Transverse colon (tissue), 4 donors: ENCODE measurements at regions not wholly inside any gene's neighbourhood (a gene's known extent, or its start where the extent isn't known, plus 50 kb on each side); places are given as distances from the start of the nearest gene placed in this dataset.

ENCODE experiments used
- DNase-seq: peaks from one replicate; pipeline ENCODE4 v3.0.0-alpha.2; 2019
- H3K27ac ChIP-seq, 4 donors: fragments of 200-600 bp; sonication (generic); 2 replicates each; pipeline ENCODE4 v1.5.1; 2016 to 2018; ENCODE audit warnings: inconsistent platforms in 4 of 4
- H3K27me3 ChIP-seq: fragments of 200-600 bp; sonication (generic); 2 replicates; pipeline ENCODE4 v1.5.1; 2017; ENCODE audit warnings: inconsistent platforms
- H3K36me3 ChIP-seq, 4 donors: fragments of 200-600 bp; sonication (generic); 2 replicates each; pipeline ENCODE4 v1.5.1; 2017 to 2019; ENCODE audit warnings: inconsistent platforms in 4 of 4
- H3K4me1 ChIP-seq, 4 donors: fragments of 200-600 bp; sonication (generic); 2 replicates each; pipeline ENCODE4 v1.5.1; 2017 to 2020; ENCODE audit warnings: inconsistent platforms in 4 of 4
- H3K4me3 ChIP-seq, 4 donors: fragments of 200-600 bp; sonication (generic); 1 replicate in 1 of 4; 2 replicates in 3 of 4; pipeline versions ENCODE4 v1.5.1 to v1.6.1; 2017 to 2019; ENCODE audit warnings: inconsistent platforms in 4 of 4
- H3K9me3 ChIP-seq, 2 donors: fragments of 200-600 bp; sonication (generic); 2 replicates each; pipeline ENCODE4 v1.5.1; 2017 to 2019; ENCODE audit warnings: inconsistent platforms in 2 of 2
- EP300 ChIP-seq: sonication (generic); formaldehyde crosslinking; IDR thresholded peaks from one replicate; pipeline ENCODE4 v1.6.1; 2017; ENCODE audit warnings: antibody characterized with exemption, low read depth
- POLR2A ChIP-seq: fragments of 450-650 bp; IDR thresholded peaks from one replicate; pipeline ENCODE4 v1.6.1; 2016; ENCODE audit warnings: antibody characterized with exemption, mild to moderate bottlenecking, moderate library complexity
- POLR2AphosphoS5 ChIP-seq, 3 donors: sonication (generic); formaldehyde crosslinking; IDR thresholded peaks; one replicate each; pipeline ENCODE4 v1.6.1; 2016; ENCODE audit warnings: antibody characterized with exemption in 3 of 3
- WGBS, 2 donors: methylation state at CpG; one replicate each; pipeline ENCODE4 v1.1.5; 2018; ENCODE audit warnings: low coverage in 1 of 2; 5-methylcytosine and 5-hydroxymethylcytosine counted together
- in situ Hi-C, 4 donors: fragments of 200-750 bp; cut with MboI; loops; one replicate each; pipeline versions ENCODE4 v1.15.0 to v1.15.1; 2017; ENCODE audit warnings: low sequenced_read_pairs in 3 of 4, low pct_ligation_motif_present in 1 of 4, low pct_unique_long_range_greater_than_20kb in 1 of 4
- intact Hi-C: fragments of 100-400 bp; cut with DNase I; formaldehyde crosslinking; loops from one replicate; pipeline ENCODE4 v1.15.1; 2023; ENCODE audit warnings: low total_unique reads
- TF ChIP-seq, protein P1 (sequence below), 5 experiments: fragments of 200-600 bp in 3 of 5; fragments of 450-650 bp in 2 of 5; sonication (generic) in 3 of 5; IDR thresholded peaks; 1 replicate in 2 of 5; 2 replicates in 3 of 5; pipeline ENCODE4 v1.5.1; 2016 to 2017; ENCODE audit warnings: antibody characterized with exemption in 5 of 5, inconsistent platforms in 3 of 5, mild to moderate bottlenecking in 2 of 5, moderate library complexity in 1 of 5

DNA sequence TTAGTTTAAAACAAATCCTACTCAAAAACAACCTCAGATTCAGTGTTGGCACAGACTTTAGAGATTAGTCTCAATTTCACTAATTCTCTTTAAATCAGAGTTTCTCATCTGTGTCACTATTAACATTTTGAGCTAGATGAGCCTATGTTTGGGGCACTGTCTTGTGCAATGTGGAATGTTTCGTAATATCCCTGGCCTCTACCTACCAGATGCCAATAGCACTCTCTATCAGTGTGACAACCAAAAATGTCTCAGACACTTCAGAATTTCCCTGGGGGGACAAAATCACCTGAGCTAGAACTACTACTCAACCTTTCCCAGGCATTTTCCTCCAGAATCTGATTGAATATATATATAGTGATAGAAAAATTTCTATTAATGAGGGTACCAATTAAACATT, 465.2 kb upstream of the RGMB start:
- DNase-seq = no peak
- Histone ChIP-seq H3K4me1 (no peaks in the 10 kb centered on the region), H3K36me3 (no peaks in the 10 kb centered on the region), H3K27ac (no peak overlapping the region), H3K9me3 (no peaks in the 10 kb centered on the region), H3K4me3 (no peak overlapping the region), H3K27me3 (no peaks in the 10 kb centered on the region)
- intact Hi-C loops = no loop called here
- TF ChIP-seq, protein P1, sequence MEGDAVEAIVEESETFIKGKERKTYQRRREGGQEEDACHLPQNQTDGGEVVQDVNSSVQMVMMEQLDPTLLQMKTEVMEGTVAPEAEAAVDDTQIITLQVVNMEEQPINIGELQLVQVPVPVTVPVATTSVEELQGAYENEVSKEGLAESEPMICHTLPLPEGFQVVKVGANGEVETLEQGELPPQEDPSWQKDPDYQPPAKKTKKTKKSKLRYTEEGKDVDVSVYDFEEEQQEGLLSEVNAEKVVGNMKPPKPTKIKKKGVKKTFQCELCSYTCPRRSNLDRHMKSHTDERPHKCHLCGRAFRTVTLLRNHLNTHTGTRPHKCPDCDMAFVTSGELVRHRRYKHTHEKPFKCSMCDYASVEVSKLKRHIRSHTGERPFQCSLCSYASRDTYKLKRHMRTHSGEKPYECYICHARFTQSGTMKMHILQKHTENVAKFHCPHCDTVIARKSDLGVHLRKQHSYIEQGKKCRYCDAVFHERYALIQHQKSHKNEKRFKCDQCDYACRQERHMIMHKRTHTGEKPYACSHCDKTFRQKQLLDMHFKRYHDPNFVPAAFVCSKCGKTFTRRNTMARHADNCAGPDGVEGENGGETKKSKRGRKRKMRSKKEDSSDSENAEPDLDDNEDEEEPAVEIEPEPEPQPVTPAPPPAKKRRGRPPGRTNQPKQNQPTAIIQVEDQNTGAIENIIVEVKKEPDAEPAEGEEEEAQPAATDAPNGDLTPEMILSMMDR (IDR thresholded peaks at IDR 0.05) = no peak
- no peak for TF ChIP-seq POLR2A
- no peak for TF ChIP-seq EP300
- no peak for TF ChIP-seq POLR2AphosphoS5 (IDR thresholded peaks at IDR 0.05)
- in situ Hi-C loops = no loop called here
- 91% methylated on average over 1 of the region's 1 CpG; no CpG with 5 or more reads in 1 of the 2 donors for WGBS, 2 donors

DNA sequence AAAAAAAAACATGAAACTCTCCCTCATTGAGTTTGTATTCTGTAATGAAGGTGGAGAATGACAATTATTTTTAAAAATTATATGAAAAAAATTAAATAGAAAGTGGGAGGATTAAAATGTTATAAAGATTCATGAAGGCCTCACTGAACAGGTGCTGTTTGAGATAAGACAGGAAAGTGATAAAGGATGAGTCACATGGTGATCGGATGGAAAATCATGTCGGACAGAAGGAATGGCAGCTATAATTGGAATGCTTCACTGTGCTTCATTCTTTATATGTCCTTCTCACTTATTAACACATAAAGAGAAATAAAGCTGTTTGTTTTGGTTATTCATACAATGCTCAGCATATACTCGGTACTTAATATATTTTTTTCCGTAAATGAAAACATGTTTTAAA, 464.5 kb upstream of the RGMB start:
- Histone ChIP-seq H3K36me3 (no peaks in the 10 kb centered on the region), H3K4me1 (no peaks in the 10 kb centered on the region), H3K4me3 (no peak overlapping the region), H3K27ac (no peak overlapping the region), H3K9me3 (no peaks in the 10 kb centered on the region), H3K27me3 (no peaks in the 10 kb centered on the region)
- in situ Hi-C loops (no loop called here), intact Hi-C loops (no loop called here)
- WGBS, 2 donors = 83 to 84% methylated on average over 2 to 4 of the region's 4 CpGs
- no peak for DNase-seq
- TF ChIP-seq POLR2AphosphoS5 (IDR thresholded peaks at IDR 0.05) (no peak), EP300 (no peak), POLR2A (no peak)
- TF ChIP-seq, protein P1 (IDR thresholded peaks at IDR 0.05) = no peak

DNA sequence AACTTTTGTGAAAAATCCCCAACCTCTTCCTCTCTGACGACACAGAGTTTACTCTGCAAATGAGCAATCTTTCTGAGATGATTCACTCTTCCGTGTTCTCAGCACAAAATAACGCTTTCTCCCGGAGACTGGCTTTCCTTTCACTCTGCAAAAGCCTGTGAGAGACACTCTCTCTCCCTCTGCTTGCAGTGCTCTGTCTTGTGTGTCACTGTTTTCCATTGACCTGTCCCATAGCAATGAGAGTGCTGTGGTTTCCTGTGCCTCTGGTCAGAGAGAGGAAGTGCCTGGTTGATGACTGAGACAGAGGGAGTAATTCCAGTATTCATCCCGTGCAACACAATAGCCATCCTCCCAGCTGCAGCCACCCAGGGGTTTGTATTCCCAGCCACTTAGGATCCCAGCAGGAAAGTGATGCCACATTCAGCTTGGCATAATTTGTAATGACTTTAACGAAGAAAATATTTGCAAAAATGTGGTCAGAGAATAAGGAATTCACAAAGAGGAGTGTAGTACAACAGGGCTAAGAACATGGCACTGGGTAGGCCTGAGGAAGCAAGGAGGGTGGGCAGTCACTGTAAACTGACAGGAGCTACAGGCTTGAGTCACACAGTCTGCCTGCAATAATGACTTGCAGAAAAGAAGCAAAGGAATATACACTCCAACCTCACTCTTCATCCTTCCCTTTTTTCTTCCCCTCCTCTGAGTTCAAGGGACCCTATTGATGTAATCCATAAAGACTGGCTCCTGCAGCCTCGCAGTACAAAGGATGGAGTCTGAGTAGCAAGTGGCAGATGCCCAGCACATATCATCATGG, 463.5 kb upstream of the RGMB start:
- H3K27ac ChIP-seq = peak overlapping the region in 1 of 4 donors; percentile 1
- H3K9me3 ChIP-seq = no peaks in the 10 kb centered on the region
- no peaks in the 10 kb centered on the region for H3K36me3 ChIP-seq
- no peaks in the 10 kb centered on the region for H3K27me3 ChIP-seq
- TF ChIP-seq POLR2A (no peak), POLR2AphosphoS5 (IDR thresholded peaks at IDR 0.05) (no peak), EP300 (no peak)
- TF ChIP-seq, protein P1 (IDR thresholded peaks at IDR 0.05) = no peak
- WGBS, 2 donors = 47 to 93% methylated on average over 5 to 7 of the region's 7 CpGs
- no peak overlapping the region for H3K4me3 ChIP-seq
- intact Hi-C loops (no loop called here), in situ Hi-C loops (no loop called here)
- no peak for DNase-seq
- H3K4me1 ChIP-seq = no peaks in the 10 kb centered on the region

DNA sequence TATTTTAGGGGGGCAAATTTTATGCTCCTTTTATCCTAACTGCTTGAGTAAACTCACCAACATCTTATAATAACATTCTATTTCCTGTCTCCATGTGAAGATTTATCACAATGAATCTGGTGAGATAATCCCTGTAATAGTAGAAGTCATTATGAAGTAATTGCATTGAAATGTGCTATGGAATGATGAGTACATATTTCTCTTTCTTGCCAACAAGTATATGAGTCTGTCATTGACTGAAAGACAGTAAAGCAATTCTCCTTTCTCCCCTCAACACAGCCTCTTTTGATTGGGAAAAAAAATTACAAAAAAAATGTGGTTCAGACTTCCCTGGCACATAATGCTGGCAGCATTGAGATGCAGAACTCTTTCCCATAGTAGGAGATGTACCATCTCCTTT, 459.2 kb upstream of the RGMB start:
- H3K9me3 ChIP-seq = no peaks in the 10 kb centered on the region
- H3K4me1 ChIP-seq = no peaks in the 10 kb centered on the region
- in situ Hi-C loops = no loop called here
- no peak for DNase-seq
- H3K27me3 ChIP-seq = no peaks in the 10 kb centered on the region
- no peak overlapping the region for H3K27ac ChIP-seq
- H3K36me3 ChIP-seq = no peaks in the 10 kb centered on the region
- TF ChIP-seq EP300 (no peak), POLR2AphosphoS5 (IDR thresholded peaks at IDR 0.05) (no peak), POLR2A (no peak)
- TF ChIP-seq, protein P1 (IDR thresholded peaks at IDR 0.05) = no peak
- no peak overlapping the region for H3K4me3 ChIP-seq
- intact Hi-C loops = no loop called here
